Progenitor cell of endocrine pancreas (in vitro differentiated cells): ENCODE measurements at regions not wholly inside any gene's neighbourhood (a gene's known extent, or its start where the extent isn't known, plus 50 kb on each side); places are given as distances from the start of the nearest gene placed in this dataset.

Experiments
- DNase-seq: peaks from one replicate; pipeline ENCODE4 v3.0.0; 2021; ENCODE audit warnings: low spot score; ENCODE audit not compliant: unreplicated experiment
- H3K27ac Mint-ChIP-seq: 2 replicates; pipeline ENCODE4 v1.8.0; 2021; ENCODE audit warnings: mild to moderate bottlenecking, moderate library complexity, mixed read lengths
- H3K27me3 Mint-ChIP-seq: 2 replicates; pipeline ENCODE4 v1.8.0; 2021; ENCODE audit warnings: mixed read lengths
- H3K36me3 Mint-ChIP-seq: 2 replicates; pipeline ENCODE4 v1.8.0; 2022; ENCODE audit warnings: mixed read lengths; ENCODE audit not compliant: insufficient read depth
- H3K4me1 Mint-ChIP-seq: 2 replicates; pipeline ENCODE4 v1.8.0; 2021; ENCODE audit warnings: low read depth, mixed read lengths
- H3K4me3 Mint-ChIP-seq: 2 replicates; pipeline ENCODE4 v1.8.0; 2021; ENCODE audit warnings: low read depth, mild to moderate bottlenecking, moderate library complexity, mixed read lengths
- H3K9me3 Mint-ChIP-seq: 2 replicates; pipeline ENCODE4 v1.8.0; 2021; ENCODE audit warnings: low read depth, mixed read lengths
- TF ChIP-seq, protein P1 (sequence below): fragments of 200-600 bp; sonication (generic); IDR thresholded peaks from one replicate; pipeline ENCODE4 v1.5.0; 2021; ENCODE audit warnings: antibody characterized with exemption, mild to moderate bottlenecking; ENCODE audit not compliant: unreplicated experiment

- no peak overlapping the region for H3K4me3 Mint-ChIP-seq
Observed at GRCh38 chr4:68736813-68737212, 66.4 kb upstream of the UGT2B15 start.

GRCh38 chr4:68738036-68738435, 67.6 kb upstream of the UGT2B15 start:
- Mint-ChIP-seq H3K27me3 (no peaks in the 10 kb centered on the region), H3K27ac (peak overlapping the region; percentile 56), H3K36me3 (peaks cover 38% of the 10 kb centered on the region), H3K9me3 (peaks cover 42% of the 10 kb centered on the region), H3K4me1 (peaks cover 26% of the 10 kb centered on the region), H3K4me3 (no peak overlapping the region)
- no peak for DNase-seq
- TF ChIP-seq, protein P1, sequence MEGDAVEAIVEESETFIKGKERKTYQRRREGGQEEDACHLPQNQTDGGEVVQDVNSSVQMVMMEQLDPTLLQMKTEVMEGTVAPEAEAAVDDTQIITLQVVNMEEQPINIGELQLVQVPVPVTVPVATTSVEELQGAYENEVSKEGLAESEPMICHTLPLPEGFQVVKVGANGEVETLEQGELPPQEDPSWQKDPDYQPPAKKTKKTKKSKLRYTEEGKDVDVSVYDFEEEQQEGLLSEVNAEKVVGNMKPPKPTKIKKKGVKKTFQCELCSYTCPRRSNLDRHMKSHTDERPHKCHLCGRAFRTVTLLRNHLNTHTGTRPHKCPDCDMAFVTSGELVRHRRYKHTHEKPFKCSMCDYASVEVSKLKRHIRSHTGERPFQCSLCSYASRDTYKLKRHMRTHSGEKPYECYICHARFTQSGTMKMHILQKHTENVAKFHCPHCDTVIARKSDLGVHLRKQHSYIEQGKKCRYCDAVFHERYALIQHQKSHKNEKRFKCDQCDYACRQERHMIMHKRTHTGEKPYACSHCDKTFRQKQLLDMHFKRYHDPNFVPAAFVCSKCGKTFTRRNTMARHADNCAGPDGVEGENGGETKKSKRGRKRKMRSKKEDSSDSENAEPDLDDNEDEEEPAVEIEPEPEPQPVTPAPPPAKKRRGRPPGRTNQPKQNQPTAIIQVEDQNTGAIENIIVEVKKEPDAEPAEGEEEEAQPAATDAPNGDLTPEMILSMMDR = no peak

More at GRCh38 chr4:68736813-68737212, 66.4 kb upstream of the UGT2B15 start:
- peaks cover 34% of the 10 kb centered on the region for H3K4me1 Mint-ChIP-seq
- peak overlapping the region; percentile 13 for H3K27ac Mint-ChIP-seq
- no peaks in the 10 kb centered on the region for H3K27me3 Mint-ChIP-seq
- DNase-seq = no peak
- peaks cover 35% of the 10 kb centered on the region for H3K9me3 Mint-ChIP-seq
- TF ChIP-seq, protein P1 = no peak
- H3K36me3 Mint-ChIP-seq = peaks cover 37% of the 10 kb centered on the region

DNA sequence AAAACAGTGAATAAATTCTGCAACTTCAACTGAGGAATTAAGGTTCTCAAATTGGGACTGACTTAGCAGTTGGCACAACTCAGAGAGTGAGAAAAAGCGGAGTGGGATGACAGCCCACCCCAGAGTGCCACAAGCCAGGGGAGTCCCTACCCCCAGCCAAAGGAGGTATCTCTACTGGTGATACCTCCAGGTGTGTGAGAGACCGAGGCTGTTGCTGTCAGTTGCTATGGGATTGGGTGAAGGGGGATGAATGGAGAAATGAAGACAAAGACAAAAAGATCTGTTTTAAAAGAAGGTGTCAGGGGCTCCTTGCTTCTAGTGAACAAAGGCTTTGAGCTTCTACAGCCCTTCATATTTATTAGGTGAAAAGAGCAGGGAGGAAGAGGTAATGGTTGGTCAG, 71.4 kb upstream of the UGT2B10 start:
- no peak overlapping the region for H3K4me3 Mint-ChIP-seq
- no peaks in the 10 kb centered on the region for H3K27me3 Mint-ChIP-seq
- peaks cover 39% of the 10 kb centered on the region for H3K36me3 Mint-ChIP-seq
- H3K27ac Mint-ChIP-seq = peak overlapping the region; percentile 52
- peaks cover 40% of the 10 kb centered on the region for H3K9me3 Mint-ChIP-seq
- TF ChIP-seq, protein P1 = no peak
- peaks cover 2% of the 10 kb centered on the region for H3K4me1 Mint-ChIP-seq
- no peak for DNase-seq

DNA sequence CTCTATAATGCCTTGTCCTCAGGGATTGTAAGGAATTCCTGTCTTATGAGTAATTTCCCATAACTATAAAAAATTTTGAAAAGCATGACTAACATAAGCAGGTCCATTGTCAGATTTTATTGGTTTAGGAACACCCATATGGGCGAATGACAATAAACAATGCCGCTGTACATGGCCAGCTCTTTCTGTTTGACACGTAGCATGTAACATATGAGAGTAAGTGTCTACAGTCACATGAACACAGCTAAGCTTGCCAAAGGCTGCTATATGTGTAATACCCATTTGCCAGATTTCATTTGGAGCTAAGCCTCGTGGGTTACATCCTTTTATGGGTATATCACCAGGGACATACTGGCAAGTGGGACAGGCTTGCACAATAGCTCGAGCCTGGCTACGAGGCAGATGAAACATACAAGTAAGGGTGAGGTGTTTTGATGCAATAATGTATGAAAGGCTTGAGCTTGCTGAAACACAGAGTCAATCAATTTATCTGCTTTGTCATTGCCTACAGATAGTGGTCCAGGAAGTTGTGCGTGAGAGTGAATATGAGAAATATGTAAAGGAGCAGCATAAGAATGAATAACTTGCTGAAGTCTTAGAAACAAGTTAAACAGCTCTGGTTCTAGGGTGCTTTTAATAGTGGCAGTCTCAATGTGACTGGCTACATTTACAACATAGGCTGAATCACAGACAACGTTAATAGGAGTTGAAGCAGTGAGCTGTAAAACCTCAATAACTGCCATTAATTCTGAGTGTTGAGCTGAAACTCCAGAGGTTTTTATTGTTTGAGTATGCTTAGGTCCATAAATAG, 67.4 kb upstream of the UGT2B10 start:
- no peak for DNase-seq
- H3K36me3 Mint-ChIP-seq = peaks cover 52% of the 10 kb centered on the region
- no peaks in the 10 kb centered on the region for H3K27me3 Mint-ChIP-seq
- peak overlapping the region; percentile 49 for H3K27ac Mint-ChIP-seq
- peaks cover 2% of the 10 kb centered on the region for H3K4me1 Mint-ChIP-seq
- H3K9me3 Mint-ChIP-seq = peaks cover 47% of the 10 kb centered on the region
- TF ChIP-seq, protein P1 = no peak
- H3K4me3 Mint-ChIP-seq = no peak overlapping the region

DNA sequence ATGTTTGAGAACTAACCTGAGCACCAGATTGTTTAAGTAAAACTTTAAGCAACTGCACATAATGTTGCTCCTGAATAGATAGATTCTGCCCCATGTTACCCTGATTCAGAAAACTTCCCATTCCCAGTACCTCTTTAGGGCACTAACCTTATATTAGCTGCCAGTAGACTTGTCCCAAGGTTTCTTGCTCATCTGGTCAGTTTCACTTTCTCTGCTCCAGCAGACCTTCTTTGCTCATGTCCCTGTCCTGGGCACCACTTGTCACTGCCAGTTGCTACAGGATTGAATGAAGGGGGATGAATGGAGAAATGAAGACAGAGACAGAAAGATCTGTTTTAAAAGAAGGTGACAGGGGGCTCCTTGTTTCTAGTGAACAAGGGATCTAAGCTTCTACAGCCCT, 65.2 kb upstream of the UGT2B10 start:
- Mint-ChIP-seq H3K36me3 (peaks cover 55% of the 10 kb centered on the region), H3K27me3 (no peaks in the 10 kb centered on the region), H3K27ac (no peak overlapping the region), H3K9me3 (peaks cover 53% of the 10 kb centered on the region), H3K4me3 (no peak overlapping the region), H3K4me1 (peaks cover 2% of the 10 kb centered on the region)
- no peak for DNase-seq
- TF ChIP-seq, protein P1 = no peak
